ENCODE measurements at regions not wholly inside any gene's neighbourhood (a gene's known extent, or its start where the extent isn't known, plus 50 kb on each side); places are given as distances from the start of the nearest gene placed in this dataset.
A peak's percentile ranks its signal among the peaks of the same experiment; 100 is the strongest.

DNA sequence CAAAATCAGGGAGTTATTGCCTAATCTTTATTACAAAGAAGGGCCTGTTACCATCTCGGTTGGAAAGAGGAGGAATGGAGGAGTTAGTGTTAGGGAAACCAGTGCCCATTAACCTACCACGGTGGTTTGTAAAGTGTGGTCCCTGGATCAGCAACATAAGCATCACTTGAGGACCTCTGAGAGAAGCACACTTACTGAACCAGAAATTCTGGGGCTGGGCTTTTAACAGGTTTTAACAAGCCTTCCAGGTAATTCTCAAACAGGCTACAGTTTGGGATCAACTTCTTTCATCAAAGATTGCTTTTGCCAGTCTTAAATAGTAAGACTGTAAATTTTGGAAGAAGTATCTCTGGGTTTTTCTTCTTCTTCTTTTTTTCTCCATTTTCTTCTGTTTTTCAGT, 329.5 kb upstream of the JAG1 start:
- TF ChIP-seq ZNF565 (CRISPR knock-in tag; conservative IDR thresholded peaks at IDR 0.05; ENCODE audit: low read depth): no peak
- TF ChIP-seq TOX (CRISPR knock-in tag; IDR thresholded peaks at IDR 0.05; ENCODE audit: borderline replicate concordance): no peak
- TF ChIP-seq ZNF70 (CRISPR knock-in tag; IDR thresholded peaks at IDR 0.05): no peak
- TF ChIP-seq, protein P1, sequence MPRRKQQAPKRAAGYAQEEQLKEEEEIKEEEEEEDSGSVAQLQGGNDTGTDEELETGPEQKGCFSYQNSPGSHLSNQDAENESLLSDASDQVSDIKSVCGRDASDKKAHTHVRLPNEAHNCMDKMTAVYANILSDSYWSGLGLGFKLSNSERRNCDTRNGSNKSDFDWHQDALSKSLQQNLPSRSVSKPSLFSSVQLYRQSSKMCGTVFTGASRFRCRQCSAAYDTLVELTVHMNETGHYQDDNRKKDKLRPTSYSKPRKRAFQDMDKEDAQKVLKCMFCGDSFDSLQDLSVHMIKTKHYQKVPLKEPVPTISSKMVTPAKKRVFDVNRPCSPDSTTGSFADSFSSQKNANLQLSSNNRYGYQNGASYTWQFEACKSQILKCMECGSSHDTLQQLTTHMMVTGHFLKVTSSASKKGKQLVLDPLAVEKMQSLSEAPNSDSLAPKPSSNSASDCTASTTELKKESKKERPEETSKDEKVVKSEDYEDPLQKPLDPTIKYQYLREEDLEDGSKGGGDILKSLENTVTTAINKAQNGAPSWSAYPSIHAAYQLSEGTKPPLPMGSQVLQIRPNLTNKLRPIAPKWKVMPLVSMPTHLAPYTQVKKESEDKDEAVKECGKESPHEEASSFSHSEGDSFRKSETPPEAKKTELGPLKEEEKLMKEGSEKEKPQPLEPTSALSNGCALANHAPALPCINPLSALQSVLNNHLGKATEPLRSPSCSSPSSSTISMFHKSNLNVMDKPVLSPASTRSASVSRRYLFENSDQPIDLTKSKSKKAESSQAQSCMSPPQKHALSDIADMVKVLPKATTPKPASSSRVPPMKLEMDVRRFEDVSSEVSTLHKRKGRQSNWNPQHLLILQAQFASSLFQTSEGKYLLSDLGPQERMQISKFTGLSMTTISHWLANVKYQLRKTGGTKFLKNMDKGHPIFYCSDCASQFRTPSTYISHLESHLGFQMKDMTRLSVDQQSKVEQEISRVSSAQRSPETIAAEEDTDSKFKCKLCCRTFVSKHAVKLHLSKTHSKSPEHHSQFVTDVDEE (CRISPR knock-in tag; IDR thresholded peaks at IDR 0.05): no peak
- no peak for ATAC-seq

DNA sequence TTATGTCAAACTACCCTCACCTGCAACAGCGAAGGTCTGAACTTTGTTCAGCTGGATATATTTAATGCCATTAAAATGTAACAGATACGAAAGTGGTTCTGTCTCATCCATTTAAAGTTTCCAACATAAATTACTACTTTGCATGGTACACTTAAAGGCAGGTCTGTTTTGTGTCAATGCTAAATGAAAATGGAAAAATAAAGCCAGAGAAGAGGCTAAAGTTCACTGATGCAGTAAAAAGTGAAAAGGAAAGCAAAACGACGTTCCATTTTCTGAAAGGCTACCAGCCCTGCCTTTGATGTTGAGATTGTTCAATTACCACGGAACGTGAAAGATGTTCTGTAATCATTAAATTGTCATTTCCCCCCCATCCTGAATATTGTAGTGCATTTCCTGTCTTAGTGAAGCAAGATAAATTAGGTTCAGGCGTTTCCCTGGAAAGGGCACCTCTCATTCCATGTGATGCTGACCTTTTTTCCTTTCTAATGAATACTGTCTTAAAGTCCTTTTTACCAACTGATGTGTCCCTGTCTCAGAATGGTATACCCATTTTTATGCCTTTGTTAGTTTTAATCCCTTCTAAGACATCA, 334.7 kb upstream of the JAG1 start:
- no peak for TF ChIP-seq RARB (CRISPR knock-in tag; IDR thresholded peaks at IDR 0.05)
- no peak for TF ChIP-seq ZNF565 (CRISPR knock-in tag; conservative IDR thresholded peaks at IDR 0.05; ENCODE audit: low read depth)
- TF ChIP-seq TOX (CRISPR knock-in tag; IDR thresholded peaks at IDR 0.05; ENCODE audit: borderline replicate concordance): peak; percentile 81
- TF ChIP-seq, protein P2, sequence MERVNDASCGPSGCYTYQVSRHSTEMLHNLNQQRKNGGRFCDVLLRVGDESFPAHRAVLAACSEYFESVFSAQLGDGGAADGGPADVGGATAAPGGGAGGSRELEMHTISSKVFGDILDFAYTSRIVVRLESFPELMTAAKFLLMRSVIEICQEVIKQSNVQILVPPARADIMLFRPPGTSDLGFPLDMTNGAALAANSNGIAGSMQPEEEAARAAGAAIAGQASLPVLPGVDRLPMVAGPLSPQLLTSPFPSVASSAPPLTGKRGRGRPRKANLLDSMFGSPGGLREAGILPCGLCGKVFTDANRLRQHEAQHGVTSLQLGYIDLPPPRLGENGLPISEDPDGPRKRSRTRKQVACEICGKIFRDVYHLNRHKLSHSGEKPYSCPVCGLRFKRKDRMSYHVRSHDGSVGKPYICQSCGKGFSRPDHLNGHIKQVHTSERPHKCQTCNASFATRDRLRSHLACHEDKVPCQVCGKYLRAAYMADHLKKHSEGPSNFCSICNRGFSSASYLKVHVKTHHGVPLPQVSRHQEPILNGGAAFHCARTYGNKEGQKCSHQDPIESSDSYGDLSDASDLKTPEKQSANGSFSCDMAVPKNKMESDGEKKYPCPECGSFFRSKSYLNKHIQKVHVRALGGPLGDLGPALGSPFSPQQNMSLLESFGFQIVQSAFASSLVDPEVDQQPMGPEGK (CRISPR knock-in tag; IDR thresholded peaks at IDR 0.05; ENCODE audit: borderline replicate concordance): no peak
- no peak for TF ChIP-seq ZC3H10 (CRISPR knock-in tag; IDR thresholded peaks at IDR 0.05)
- peak; percentile 79 for TF ChIP-seq ISL1 (CRISPR knock-in tag; IDR thresholded peaks at IDR 0.05)
- TF ChIP-seq CSDC2 (CRISPR knock-in tag; IDR thresholded peaks at IDR 0.05): no peak
- TF ChIP-seq, protein P3, sequence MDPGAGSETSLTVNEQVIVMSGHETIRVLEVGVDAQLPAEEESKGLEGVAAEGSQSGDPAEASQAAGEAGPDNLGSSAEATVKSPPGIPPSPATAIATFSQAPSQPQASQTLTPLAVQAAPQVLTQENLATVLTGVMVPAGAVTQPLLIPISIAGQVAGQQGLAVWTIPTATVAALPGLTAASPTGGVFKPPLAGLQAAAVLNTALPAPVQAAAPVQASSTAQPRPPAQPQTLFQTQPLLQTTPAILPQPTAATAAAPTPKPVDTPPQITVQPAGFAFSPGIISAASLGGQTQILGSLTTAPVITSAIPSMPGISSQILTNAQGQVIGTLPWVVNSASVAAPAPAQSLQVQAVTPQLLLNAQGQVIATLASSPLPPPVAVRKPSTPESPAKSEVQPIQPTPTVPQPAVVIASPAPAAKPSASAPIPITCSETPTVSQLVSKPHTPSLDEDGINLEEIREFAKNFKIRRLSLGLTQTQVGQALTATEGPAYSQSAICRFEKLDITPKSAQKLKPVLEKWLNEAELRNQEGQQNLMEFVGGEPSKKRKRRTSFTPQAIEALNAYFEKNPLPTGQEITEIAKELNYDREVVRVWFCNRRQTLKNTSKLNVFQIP (CRISPR knock-in tag; IDR thresholded peaks at IDR 0.05; ENCODE audit: borderline replicate concordance, low read depth): no peak
- no peak for TF ChIP-seq ZNF70 (CRISPR knock-in tag; IDR thresholded peaks at IDR 0.05)
- ATAC-seq: peak; percentile 82

DNA sequence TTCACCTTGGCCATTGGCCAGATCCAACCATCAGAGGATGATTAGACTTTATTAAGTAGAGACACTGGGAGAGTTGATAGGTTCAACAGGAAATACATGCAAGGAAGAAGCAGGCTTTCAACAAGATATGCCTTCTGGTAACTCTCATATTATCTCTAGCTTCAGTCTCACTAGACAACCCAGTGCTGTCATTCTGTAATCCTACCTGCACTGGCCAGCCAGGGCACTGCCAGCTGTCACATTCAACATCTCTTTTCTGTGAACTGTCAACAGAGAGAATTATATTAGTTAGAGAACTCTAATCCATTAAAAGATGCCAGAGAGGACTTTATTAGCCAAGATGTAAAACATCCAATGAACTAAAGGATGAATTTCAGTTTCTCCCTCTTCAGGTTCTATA, 337.9 kb upstream of the JAG1 start:
- ATAC-seq: no peak; the same call in 2 of the 3 replicates
- TF ChIP-seq SNAI2 (CRISPR knock-in tag; IDR thresholded peaks at IDR 0.05) (no peak), ZNF565 (CRISPR knock-in tag; conservative IDR thresholded peaks at IDR 0.05; ENCODE audit: low read depth) (no peak), ZNF8 (CRISPR knock-in tag; IDR thresholded peaks at IDR 0.05) (no peak), ESRRG (CRISPR knock-in tag; IDR thresholded peaks at IDR 0.05) (no peak), ARNTL (CRISPR knock-in tag; IDR thresholded peaks at IDR 0.05; ENCODE audit: borderline replicate concordance, low read depth) (no peak), PPARA (CRISPR knock-in tag; IDR thresholded peaks at IDR 0.05; ENCODE audit: borderline replicate concordance) (no peak), TOX (CRISPR knock-in tag; IDR thresholded peaks at IDR 0.05; ENCODE audit: borderline replicate concordance) (no peak), ZC3H10 (CRISPR knock-in tag; IDR thresholded peaks at IDR 0.05) (no peak), TCF4 (CRISPR knock-in tag; IDR thresholded peaks at IDR 0.05; ENCODE audit: borderline replicate concordance) (no peak), CSDC2 (CRISPR knock-in tag; IDR thresholded peaks at IDR 0.05) (no peak), BACH2 (CRISPR knock-in tag; IDR thresholded peaks at IDR 0.05; ENCODE audit: borderline replicate concordance) (no peak), ZNF70 (CRISPR knock-in tag; IDR thresholded peaks at IDR 0.05) (no peak), GLIS3 (CRISPR knock-in tag; IDR thresholded peaks at IDR 0.05) (no peak), ISL1 (CRISPR knock-in tag; IDR thresholded peaks at IDR 0.05) (no peak), RARB (CRISPR knock-in tag; IDR thresholded peaks at IDR 0.05) (no peak)
- TF ChIP-seq, protein P2 (CRISPR knock-in tag; IDR thresholded peaks at IDR 0.05; ENCODE audit: borderline replicate concordance): no peak
- TF ChIP-seq, protein P1 (CRISPR knock-in tag; IDR thresholded peaks at IDR 0.05): no peak
- TF ChIP-seq, protein P3 (CRISPR knock-in tag; IDR thresholded peaks at IDR 0.05; ENCODE audit: borderline replicate concordance, low read depth): no peak
- TF ChIP-seq, protein P4, sequence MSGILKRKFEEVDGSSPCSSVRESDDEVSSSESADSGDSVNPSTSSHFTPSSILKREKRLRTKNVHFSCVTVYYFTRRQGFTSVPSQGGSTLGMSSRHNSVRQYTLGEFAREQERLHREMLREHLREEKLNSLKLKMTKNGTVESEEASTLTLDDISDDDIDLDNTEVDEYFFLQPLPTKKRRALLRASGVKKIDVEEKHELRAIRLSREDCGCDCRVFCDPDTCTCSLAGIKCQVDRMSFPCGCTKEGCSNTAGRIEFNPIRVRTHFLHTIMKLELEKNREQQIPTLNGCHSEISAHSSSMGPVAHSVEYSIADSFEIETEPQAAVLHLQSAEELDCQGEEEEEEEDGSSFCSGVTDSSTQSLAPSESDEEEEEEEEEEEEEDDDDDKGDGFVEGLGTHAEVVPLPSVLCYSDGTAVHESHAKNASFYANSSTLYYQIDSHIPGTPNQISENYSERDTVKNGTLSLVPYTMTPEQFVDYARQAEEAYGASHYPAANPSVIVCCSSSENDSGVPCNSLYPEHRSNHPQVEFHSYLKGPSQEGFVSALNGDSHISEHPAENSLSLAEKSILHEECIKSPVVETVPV (CRISPR knock-in tag; IDR thresholded peaks at IDR 0.05): no peak
